HepG2 (cell line): ENCODE measurements at regions not wholly inside any gene's neighbourhood (a gene's known extent, or its start where the extent isn't known, plus 50 kb on each side); places are given as distances from the start of the nearest gene placed in this dataset.

ENCODE experiments used
- ATAC-seq: fragments of 200-7000 bp; cut with Tn5 transposase; 3 replicates; pipeline ENCODE4 v1.9.1; 2020; ENCODE audit warnings: mild to moderate bottlenecking, moderate library complexity
- BruUV-seq: library from RNA; stranded (reverse); fragments of 400-500 nt; replicated peaks from 2 replicates; lab custom pipeline; 2021; lab: Mats Ljungman, UMichigan
- CTCF ChIA-PET: fragments of 300-600 bp; formaldehyde crosslinking; extraction: SDS; loops from one replicate; lab custom pipeline; 2021; ENCODE audit warnings: low total read pairs, inconsistent platforms, low intra/inter-chr PET ratio; lab: Yijun Ruan, JAX
- POLR2A ChIA-PET: fragments of 350-600 bp; sonication (Branson Sonifier 250); formaldehyde crosslinking; loops from one replicate; lab custom pipeline; 2020; ENCODE audit warnings: antibody characterized with exemption, inconsistent platforms; lab: Yijun Ruan, JAX
- DNase-seq: peaks from one replicate; pipeline ENCODE4 v3.0.0-alpha.2; 2015; ENCODE audit warnings: low spot score
- FAIRE-seq: peaks from 3 replicates; lab custom pipeline; 2011; peaks lifted over from hg19 to GRCh38; lab: Jason Lieb, UNC
- H2AFZ ChIP-seq: one replicate; pipeline ENCODE4 v1.6.1; 2011; ENCODE audit warnings: low read length, inconsistent platforms
- H3K27ac ChIP-seq: fragments of 300-600 bp; 3 replicates; pipeline ENCODE4 v1.8.0; 2011; ENCODE audit warnings: mixed run types, mild to moderate bottlenecking, mixed read lengths, low read length, inconsistent platforms; ENCODE audit not compliant: insufficient read depth; ENCODE audit errors: extremely low read length
- H3K27me3 ChIP-seq, 2 experiments: fragments of 200-600 bp in 1 of 2; 2 replicates in 1 of 2; 3 replicates in 1 of 2; pipeline versions ENCODE4 v1.6.0 to v1.8.0; 2011; ENCODE audit warnings: low read length in 2 of 2, mild to moderate bottlenecking in 2 of 2, moderate library complexity in 2 of 2, inconsistent platforms in 1 of 2; ENCODE audit not compliant: insufficient read depth in 2 of 2, control insufficient read depth in 1 of 2
- H3K36me3 ChIP-seq, 2 experiments: fragments of 200-600 bp in 1 of 2; replicated peaks in 1 of 2; 2 replicates in 1 of 2; 3 replicates in 1 of 2; pipeline versions ENCODE4 v1.5.1 to v1.8.0; 2011; ENCODE audit warnings: low read length in 2 of 2, inconsistent platforms in 1 of 2; ENCODE audit not compliant: insufficient read depth in 2 of 2, control insufficient read depth in 1 of 2
- H3K4me1 ChIP-seq: 2 replicates; pipeline ENCODE4 v1.5.1; 2012; ENCODE audit warnings: low read length, inconsistent platforms; ENCODE audit not compliant: insufficient read depth
- H3K4me2 ChIP-seq: 2 replicates; pipeline ENCODE4 v1.6.0; 2011; ENCODE audit warnings: low read depth, low read length, inconsistent platforms
- H3K4me3 ChIP-seq, 3 experiments: fragments of 200-600 bp in 1 of 3; sonication (generic), shearing (Covaris generic) in 1 of 3; replicated peaks in 1 of 3; 2 replicates each; pipeline ENCODE4 v1.5.1; 2011 to 2016; ENCODE audit warnings: low read length in 3 of 3, inconsistent platforms in 2 of 3, low read depth in 2 of 3, mild to moderate bottlenecking in 2 of 3, control low read depth in 1 of 3, mixed read lengths in 1 of 3; ENCODE audit not compliant: insufficient read depth in 1 of 3
- H3K79me2 ChIP-seq: one replicate; pipeline ENCODE4 v1.6.1; 2011; ENCODE audit warnings: low read length, inconsistent platforms; ENCODE audit not compliant: insufficient read depth
- H3K9ac ChIP-seq: 2 replicates; pipeline ENCODE4 v1.6.0; 2011; ENCODE audit warnings: mild to moderate bottlenecking, low read depth, low read length, inconsistent platforms; ENCODE audit not compliant: insufficient read depth
- H3K9me3 ChIP-seq: 2 replicates; pipeline ENCODE4 v1.5.1; 2012; ENCODE audit warnings: mild to moderate bottlenecking, low read length
- H4K20me1 ChIP-seq: 2 replicates; pipeline ENCODE4 v1.6.0; 2011; ENCODE audit warnings: inconsistent platforms, mild to moderate bottlenecking, low read length, moderate library complexity; ENCODE audit not compliant: insufficient read depth
- GATA4 ChIP-seq: sonication (generic); IDR thresholded peaks from 2 replicates; pipeline ENCODE4 v1.6.1; 2016; ENCODE audit warnings: antibody characterized with exemption, low read depth, borderline replicate concordance
- ZBTB14 ChIP-seq: sonication (generic); formaldehyde crosslinking; IDR thresholded peaks from 2 replicates; pipeline ENCODE4 v1.4.0; 2020; ENCODE audit warnings: missing genetic modification reagents
- ZNF224 ChIP-seq: sonication (generic); formaldehyde crosslinking; IDR thresholded peaks from 2 replicates; pipeline ENCODE4 v1.5.0; 2020; ENCODE audit warnings: mild to moderate bottlenecking, missing genetic modification reagents
- WGBS: methylation state at CpG from one replicate; pipeline ENCODE4 v1.1.6; 2017; ENCODE audit warnings: low lambda C conversion rate; 5-methylcytosine and 5-hydroxymethylcytosine counted together
- in situ Hi-C: cut with HindIII; loops from 2 replicates; pipeline ENCODE4 v1.10.0; 2017; ENCODE audit warnings: low pct_unique_long_range_greater_than_20kb; ENCODE audit not compliant: extremely low pct_ligation_motif_present
- intact Hi-C: fragments of 100-400 bp; cut with micrococcal nuclease; formaldehyde crosslinking; loops from one replicate; pipeline ENCODE4 v1.10.0; 2022; ENCODE audit not compliant: unreplicated experiment
- TF ChIP-seq, protein P1 (sequence below): sonication (generic); formaldehyde crosslinking; IDR thresholded peaks from 2 replicates; pipeline ENCODE4 v1.5.0; 2020; ENCODE audit warnings: missing genetic modification reagents

- no peak for ATAC-seq
These were observed 195.0 kb downstream of the MSX2 start for GRCh38 chr5:174919351-174919750.

More at GRCh38 chr5:174919351-174919750, 195.0 kb downstream of the MSX2 start:
- Histone ChIP-seq H3K9me3 (no peaks in the 10 kb centered on the region), H3K4me3 (no peak overlapping the region), H3K79me2 (no peaks in the 10 kb centered on the region), H2AFZ (no peak overlapping the region), H3K4me1 (no peaks in the 10 kb centered on the region), H3K27me3 (no peaks in the 10 kb centered on the region; a peak in 1 of 5 replicates), H3K9ac (no peak overlapping the region), H3K36me3 (no peaks in the 10 kb centered on the region), H3K4me2 (no peak overlapping the region), H4K20me1 (no peaks in the 10 kb centered on the region), H3K27ac (no peak overlapping the region)
- 0% methylated on average over 3 of the region's 3 CpGs for WGBS
- ChIA-PET CTCF (no interaction called here), POLR2A (no interaction called here)
- in situ Hi-C loops = no loop called here
- DNase-seq (no peak), FAIRE-seq (no peak)
- no TSS peak for BruUV-seq
- intact Hi-C loops = no loop called here
- TF ChIP-seq ZNF224 (CRISPR knock-in tag) (no peak), GATA4 (no peak), ZBTB14 (CRISPR knock-in tag) (no peak)
- TF ChIP-seq, protein P1, sequence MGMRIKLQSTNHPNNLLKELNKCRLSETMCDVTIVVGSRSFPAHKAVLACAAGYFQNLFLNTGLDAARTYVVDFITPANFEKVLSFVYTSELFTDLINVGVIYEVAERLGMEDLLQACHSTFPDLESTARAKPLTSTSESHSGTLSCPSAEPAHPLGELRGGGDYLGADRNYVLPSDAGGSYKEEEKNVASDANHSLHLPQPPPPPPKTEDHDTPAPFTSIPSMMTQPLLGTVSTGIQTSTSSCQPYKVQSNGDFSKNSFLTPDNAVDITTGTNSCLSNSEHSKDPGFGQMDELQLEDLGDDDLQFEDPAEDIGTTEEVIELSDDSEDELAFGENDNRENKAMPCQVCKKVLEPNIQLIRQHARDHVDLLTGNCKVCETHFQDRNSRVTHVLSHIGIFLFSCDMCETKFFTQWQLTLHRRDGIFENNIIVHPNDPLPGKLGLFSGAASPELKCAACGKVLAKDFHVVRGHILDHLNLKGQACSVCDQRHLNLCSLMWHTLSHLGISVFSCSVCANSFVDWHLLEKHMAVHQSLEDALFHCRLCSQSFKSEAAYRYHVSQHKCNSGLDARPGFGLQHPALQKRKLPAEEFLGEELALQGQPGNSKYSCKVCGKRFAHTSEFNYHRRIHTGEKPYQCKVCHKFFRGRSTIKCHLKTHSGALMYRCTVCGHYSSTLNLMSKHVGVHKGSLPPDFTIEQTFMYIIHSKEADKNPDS (CRISPR knock-in tag) = no peak
